A549 (cell line): ENCODE measurements at regions not wholly inside any gene's neighbourhood (a gene's known extent, or its start where the extent isn't known, plus 50 kb on each side); places are given as distances from the start of the nearest gene placed in this dataset.
A peak's percentile ranks its signal among the peaks of the same experiment; 100 is the strongest.

Source experiments
- ATAC-seq, 2 experiments: fragments of 200-7000 bp in 1 of 2; fragments of >200 bp in 1 of 2; cut with Nextera tagmentation in 1 of 2; cut with Tn5 transposase in 1 of 2; 3 replicates each; pipeline versions ENCODE4 v1.8.0 to v1.9.1; 2018 to 2020; ENCODE audit warnings: mild to moderate bottlenecking in 1 of 2, moderate library complexity in 1 of 2
- CTCF ChIA-PET: fragments of 300-600 bp; sonication (Branson Sonifier 250); formaldehyde crosslinking; extraction: SDS; loops from one replicate; lab custom pipeline; 2021; ENCODE audit warnings: antibody characterized with exemption, inconsistent platforms; lab: Yijun Ruan, JAX
- POLR2A ChIA-PET: fragments of 350-600 bp; formaldehyde crosslinking; extraction: SDS; loops from one replicate; lab custom pipeline; 2021; ENCODE audit warnings: antibody characterized with exemption, inconsistent platforms; lab: Yijun Ruan, JAX
- DNase-seq, 2 experiments: peaks; one replicate each; pipeline versions ENCODE4 v3.0.0 to v3.0.0-alpha.2; 2011 to 2016; ENCODE audit warnings: low read depth in 1 of 2, low spot score in 1 of 2
- FAIRE-seq: peaks from 2 replicates; lab custom pipeline; 2011; peaks lifted over from hg19 to GRCh38; lab: Jason Lieb, UNC
- H3K27ac ChIP-seq, 2 experiments: fragments of >200 bp; sonication (Bioruptor Twin); formaldehyde crosslinking; 3 replicates each; pipeline ENCODE4 v1.5.1; 2016 to 2017
- H3K4me1 ChIP-seq: fragments of >200 bp; sonication (Bioruptor Twin); formaldehyde crosslinking; 3 replicates; pipeline ENCODE4 v1.6.1; 2016
- H3K4me2 ChIP-seq: fragments of >200 bp; sonication (Bioruptor Twin); formaldehyde crosslinking; 3 replicates; pipeline ENCODE4 v1.6.1; 2016
- H3K4me3 ChIP-seq: fragments of >200 bp; sonication (Bioruptor Twin); formaldehyde crosslinking; 3 replicates; pipeline ENCODE4 v1.5.1; 2016
- H3K9me3 ChIP-seq: fragments of >200 bp; sonication (Bioruptor Twin); formaldehyde crosslinking; 3 replicates; pipeline ENCODE4 v1.6.1; 2016
- BHLHE40 ChIP-seq: IDR thresholded peaks from 2 replicates; pipeline ENCODE4 v1.6.1; 2012; ENCODE audit warnings: low read depth, low read length, inconsistent platforms
- CBX2 ChIP-seq: fragments of 200-600 bp; sonication (generic); IDR thresholded peaks from 2 replicates; pipeline ENCODE4 v1.6.1; 2016; ENCODE audit warnings: low read depth, mild to moderate bottlenecking, borderline replicate concordance
- CHD4 ChIP-seq: fragments of 200-600 bp; sonication (generic); IDR thresholded peaks from 2 replicates; pipeline ENCODE4 v1.6.1; 2016; ENCODE audit warnings: antibody characterized with exemption, mild to moderate bottlenecking, borderline replicate concordance
- FOSB ChIP-seq: fragments of 250-450 bp; sonication (Bioruptor Pico); IDR thresholded peaks from 2 replicates; pipeline ENCODE4 v1.5.0; 2020; ENCODE audit warnings: mild to moderate bottlenecking, moderate library complexity
- FOSL2 ChIP-seq, 2 experiments: fragments of 450-650 bp in 1 of 2; fragments of >200 bp in 1 of 2; sonication (Bioruptor Twin) in 1 of 2; formaldehyde crosslinking; IDR thresholded peaks; 2 replicates each; pipeline versions ENCODE4 v1.5.0 to v1.6.1; 2016 to 2020; ENCODE audit warnings: mild to moderate bottlenecking in 1 of 2, moderate library complexity in 1 of 2
- HDAC2 ChIP-seq: fragments of 200-600 bp; sonication (generic); IDR thresholded peaks from 2 replicates; pipeline ENCODE4 v1.6.1; 2016
- HEYL ChIP-seq: fragments of 250-450 bp; sonication (Bioruptor Pico); IDR thresholded peaks from 2 replicates; pipeline ENCODE4 v1.8.0; 2021; ENCODE audit warnings: mild to moderate bottlenecking, moderate library complexity
- HOXA7 ChIP-seq: fragments of 250-450 bp; sonication (Bioruptor Pico); IDR thresholded peaks from 2 replicates; pipeline ENCODE4 v1.5.0; 2020; ENCODE audit warnings: mild to moderate bottlenecking, moderate library complexity
- HOXB13 ChIP-seq: fragments of 250-450 bp; sonication (Bioruptor Pico); IDR thresholded peaks from 2 replicates; pipeline ENCODE4 v1.5.0; 2020; ENCODE audit warnings: low read depth, mild to moderate bottlenecking, moderate library complexity
- JUN ChIP-seq, 2 experiments: fragments of >200 bp; sonication (Bioruptor Twin); formaldehyde crosslinking; IDR thresholded peaks; 2 replicates in 1 of 2; 3 replicates in 1 of 2; pipeline ENCODE4 v1.6.1; 2016 to 2017
- JUNB ChIP-seq: fragments of >200 bp; sonication (Bioruptor Twin); formaldehyde crosslinking; IDR thresholded peaks from 2 replicates; pipeline ENCODE4 v1.6.1; 2016
- MAZ ChIP-seq: fragments of 150-350 bp; IDR thresholded peaks from 2 replicates; pipeline ENCODE4 v1.6.1; 2014; ENCODE audit warnings: antibody characterized with exemption, low read depth, low read length, borderline replicate concordance
- MYC ChIP-seq: IDR thresholded peaks from 2 replicates; pipeline ENCODE4 v1.6.1; 2012; ENCODE audit warnings: mild to moderate bottlenecking, inconsistent platforms, low read length, improper control_type of control experiment, borderline replicate concordance
- PHF8 ChIP-seq: fragments of 200-600 bp; sonication (generic); IDR thresholded peaks from 2 replicates; pipeline ENCODE4 v1.6.1; 2016; ENCODE audit warnings: low read depth, mild to moderate bottlenecking, antibody characterized with exemption, moderate library complexity, borderline replicate concordance
- POLR2A ChIP-seq: IDR thresholded peaks from 2 replicates; pipeline ENCODE4 v1.6.1; 2012; ENCODE audit warnings: mild to moderate bottlenecking, low read length
- POLR2AphosphoS2 ChIP-seq: conservative IDR thresholded peaks from 2 replicates; pipeline ENCODE4 v1.6.1; 2012; ENCODE audit warnings: low read length, improper control_type of control experiment, inconsistent platforms
- RAD21 ChIP-seq, 2 experiments: fragments of >200 bp in 1 of 2; sonication (Bioruptor Twin) in 1 of 2; formaldehyde crosslinking in 1 of 2; IDR thresholded peaks in 1 of 2; conservative IDR thresholded peaks in 1 of 2; 2 replicates in 1 of 2; 3 replicates in 1 of 2; pipeline ENCODE4 v1.6.1; 2012 to 2018; ENCODE audit warnings: inconsistent platforms in 1 of 2
- RARB ChIP-seq: fragments of 250-450 bp; sonication (Bioruptor Pico); IDR thresholded peaks from 2 replicates; pipeline ENCODE4 v1.8.0; 2021; ENCODE audit warnings: mild to moderate bottlenecking, moderate library complexity
- RCOR1 ChIP-seq: fragments of 150-350 bp; IDR thresholded peaks from 2 replicates; pipeline ENCODE4 v1.6.1; 2014; ENCODE audit warnings: antibody characterized with exemption, low read length, low read depth
- SREBF2 ChIP-seq: fragments of 450-650 bp; IDR thresholded peaks from 2 replicates; pipeline ENCODE4 v1.6.1; 2014; ENCODE audit warnings: mild to moderate bottlenecking, moderate library complexity
- TP53 ChIP-seq: fragments of 250-450 bp; sonication (Bioruptor Pico); IDR thresholded peaks from 2 replicates; pipeline ENCODE4 v1.5.0; 2021; ENCODE audit warnings: mild to moderate bottlenecking, moderate library complexity
- ZNF302 ChIP-seq: fragments of 250-450 bp; sonication (Bioruptor Pico); IDR thresholded peaks from 2 replicates; pipeline ENCODE4 v1.9.0; 2021; ENCODE audit warnings: inconsistent platforms, mild to moderate bottlenecking, moderate library complexity
- WGBS: methylation state at CpG from one replicate; pipeline ENCODE4 v1.1.6; 2017; ENCODE audit errors: missing lambda C conversion rate; 5-methylcytosine and 5-hydroxymethylcytosine counted together
- TF ChIP-seq, protein P1 (sequence below): fragments of 200-600 bp; sonication (generic); IDR thresholded peaks from 2 replicates; pipeline ENCODE4 v1.6.1; 2016; ENCODE audit warnings: antibody characterized with exemption, mild to moderate bottlenecking, moderate library complexity
- TF ChIP-seq, protein P2 (sequence below): fragments of >200 bp; sonication (Bioruptor Twin); formaldehyde crosslinking; IDR thresholded peaks from 2 replicates; pipeline ENCODE4 v1.6.1; 2016
- TF ChIP-seq, protein P3 (sequence below): IDR thresholded peaks from 2 replicates; pipeline ENCODE4 v1.6.1; 2012; ENCODE audit warnings: low read depth, borderline replicate concordance
- TF ChIP-seq, protein P4 (sequence below): fragments of 450-650 bp; IDR thresholded peaks from 2 replicates; pipeline ENCODE4 v1.6.1; 2014; ENCODE audit warnings: antibody characterized with exemption
- TF ChIP-seq, protein P5 (sequence below): fragments of 250-450 bp; sonication (Bioruptor Pico); IDR thresholded peaks from 2 replicates; pipeline ENCODE4 v1.5.0; 2021; ENCODE audit warnings: mild to moderate bottlenecking, moderate library complexity, borderline replicate concordance

DNA sequence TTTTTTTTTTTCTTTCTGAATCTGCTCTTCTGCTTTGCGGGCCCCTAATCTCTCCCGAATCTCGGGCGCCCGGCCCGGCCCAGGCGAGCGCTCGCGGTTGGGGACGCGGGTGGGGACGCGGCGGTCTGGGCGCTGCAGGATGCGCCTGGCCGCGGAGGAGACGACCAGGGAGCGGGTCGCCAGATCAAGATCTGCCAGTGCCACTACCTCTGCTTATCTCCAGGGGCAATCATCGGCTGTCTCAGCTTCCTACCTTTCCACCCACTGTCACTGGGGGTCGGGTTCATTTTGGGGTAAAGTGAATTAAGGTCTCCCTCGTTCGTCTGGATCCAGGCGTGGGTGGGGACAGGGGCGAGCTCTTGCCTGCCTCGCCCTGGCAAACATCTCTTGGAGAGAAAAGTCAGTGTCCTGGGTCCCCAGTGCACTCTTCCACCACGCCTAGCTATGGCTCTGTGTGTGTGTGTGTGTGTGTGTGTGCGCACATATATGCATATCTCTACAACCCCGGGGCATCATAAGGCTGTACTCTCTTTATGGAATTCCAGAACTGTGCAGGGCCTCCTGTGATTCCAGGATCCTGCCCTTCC, 422.3 kb downstream of the VRK1 start:
- H3K4me3 ChIP-seq: no peak overlapping the region; the same call in 2 of the 3 replicates
- ATAC-seq (no peak), FAIRE-seq (no peak), DNase-seq (no peak)
- H3K4me1 ChIP-seq: no peaks in the 10 kb centered on the region
- WGBS: 81% methylated on average over 32 of the region's 32 CpGs
- H3K4me2 ChIP-seq: peak overlapping the region; percentile 62
- ChIA-PET POLR2A (no interaction called here), CTCF (interaction anchor here (0.9 to 1.0 kb wide), 2 partner anchors 34 to 71 kb away, joined by 3 read pairs; no protein-coding TSS in a partner anchor)
- H3K27ac ChIP-seq: no peak overlapping the region
- H3K9me3 ChIP-seq: no peaks in the 10 kb centered on the region
- no peak for TF ChIP-seq BHLHE40
- TF ChIP-seq, protein P1, sequence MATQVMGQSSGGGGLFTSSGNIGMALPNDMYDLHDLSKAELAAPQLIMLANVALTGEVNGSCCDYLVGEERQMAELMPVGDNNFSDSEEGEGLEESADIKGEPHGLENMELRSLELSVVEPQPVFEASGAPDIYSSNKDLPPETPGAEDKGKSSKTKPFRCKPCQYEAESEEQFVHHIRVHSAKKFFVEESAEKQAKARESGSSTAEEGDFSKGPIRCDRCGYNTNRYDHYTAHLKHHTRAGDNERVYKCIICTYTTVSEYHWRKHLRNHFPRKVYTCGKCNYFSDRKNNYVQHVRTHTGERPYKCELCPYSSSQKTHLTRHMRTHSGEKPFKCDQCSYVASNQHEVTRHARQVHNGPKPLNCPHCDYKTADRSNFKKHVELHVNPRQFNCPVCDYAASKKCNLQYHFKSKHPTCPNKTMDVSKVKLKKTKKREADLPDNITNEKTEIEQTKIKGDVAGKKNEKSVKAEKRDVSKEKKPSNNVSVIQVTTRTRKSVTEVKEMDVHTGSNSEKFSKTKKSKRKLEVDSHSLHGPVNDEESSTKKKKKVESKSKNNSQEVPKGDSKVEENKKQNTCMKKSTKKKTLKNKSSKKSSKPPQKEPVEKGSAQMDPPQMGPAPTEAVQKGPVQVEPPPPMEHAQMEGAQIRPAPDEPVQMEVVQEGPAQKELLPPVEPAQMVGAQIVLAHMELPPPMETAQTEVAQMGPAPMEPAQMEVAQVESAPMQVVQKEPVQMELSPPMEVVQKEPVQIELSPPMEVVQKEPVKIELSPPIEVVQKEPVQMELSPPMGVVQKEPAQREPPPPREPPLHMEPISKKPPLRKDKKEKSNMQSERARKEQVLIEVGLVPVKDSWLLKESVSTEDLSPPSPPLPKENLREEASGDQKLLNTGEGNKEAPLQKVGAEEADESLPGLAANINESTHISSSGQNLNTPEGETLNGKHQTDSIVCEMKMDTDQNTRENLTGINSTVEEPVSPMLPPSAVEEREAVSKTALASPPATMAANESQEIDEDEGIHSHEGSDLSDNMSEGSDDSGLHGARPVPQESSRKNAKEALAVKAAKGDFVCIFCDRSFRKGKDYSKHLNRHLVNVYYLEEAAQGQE: no peak
- no peak for TF ChIP-seq JUN (IDR thresholded peaks at IDR 0.05)
- no peak for TF ChIP-seq RAD21 (conservative IDR thresholded peaks at IDR 0.05 in 1 of 2, IDR thresholded peaks at IDR 0.05 in 1 of 2)
- TF ChIP-seq, protein P2, sequence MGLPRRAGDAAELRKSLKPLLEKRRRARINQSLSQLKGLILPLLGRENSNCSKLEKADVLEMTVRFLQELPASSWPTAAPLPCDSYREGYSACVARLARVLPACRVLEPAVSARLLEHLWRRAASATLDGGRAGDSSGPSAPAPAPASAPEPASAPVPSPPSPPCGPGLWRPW: no peak
- no peak for TF ChIP-seq POLR2AphosphoS2
- TF ChIP-seq, protein P3, sequence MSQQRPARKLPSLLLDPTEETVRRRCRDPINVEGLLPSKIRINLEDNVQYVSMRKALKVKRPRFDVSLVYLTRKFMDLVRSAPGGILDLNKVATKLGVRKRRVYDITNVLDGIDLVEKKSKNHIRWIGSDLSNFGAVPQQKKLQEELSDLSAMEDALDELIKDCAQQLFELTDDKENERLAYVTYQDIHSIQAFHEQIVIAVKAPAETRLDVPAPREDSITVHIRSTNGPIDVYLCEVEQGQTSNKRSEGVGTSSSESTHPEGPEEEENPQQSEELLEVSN: no peak
- TF ChIP-seq FOSL2 (IDR thresholded peaks at IDR 0.05): no peak
- TF ChIP-seq FOSL2 (CRISPR knock-in tag; IDR thresholded peaks at IDR 0.05): no peak
- no peak for TF ChIP-seq CHD4
- TF ChIP-seq TP53 (CRISPR knock-in tag): no peak
- no peak for TF ChIP-seq PHF8
- TF ChIP-seq MYC: no peak
- TF ChIP-seq RARB (CRISPR knock-in tag): no peak
- no peak for TF ChIP-seq MAZ
- TF ChIP-seq FOSB (CRISPR knock-in tag): no peak
- TF ChIP-seq HOXB13: no peak
- TF ChIP-seq POLR2A: no peak
- no peak for TF ChIP-seq CBX2
- TF ChIP-seq, protein P4, sequence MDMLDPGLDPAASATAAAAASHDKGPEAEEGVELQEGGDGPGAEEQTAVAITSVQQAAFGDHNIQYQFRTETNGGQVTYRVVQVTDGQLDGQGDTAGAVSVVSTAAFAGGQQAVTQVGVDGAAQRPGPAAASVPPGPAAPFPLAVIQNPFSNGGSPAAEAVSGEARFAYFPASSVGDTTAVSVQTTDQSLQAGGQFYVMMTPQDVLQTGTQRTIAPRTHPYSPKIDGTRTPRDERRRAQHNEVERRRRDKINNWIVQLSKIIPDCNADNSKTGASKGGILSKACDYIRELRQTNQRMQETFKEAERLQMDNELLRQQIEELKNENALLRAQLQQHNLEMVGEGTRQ: no peak

DNA sequence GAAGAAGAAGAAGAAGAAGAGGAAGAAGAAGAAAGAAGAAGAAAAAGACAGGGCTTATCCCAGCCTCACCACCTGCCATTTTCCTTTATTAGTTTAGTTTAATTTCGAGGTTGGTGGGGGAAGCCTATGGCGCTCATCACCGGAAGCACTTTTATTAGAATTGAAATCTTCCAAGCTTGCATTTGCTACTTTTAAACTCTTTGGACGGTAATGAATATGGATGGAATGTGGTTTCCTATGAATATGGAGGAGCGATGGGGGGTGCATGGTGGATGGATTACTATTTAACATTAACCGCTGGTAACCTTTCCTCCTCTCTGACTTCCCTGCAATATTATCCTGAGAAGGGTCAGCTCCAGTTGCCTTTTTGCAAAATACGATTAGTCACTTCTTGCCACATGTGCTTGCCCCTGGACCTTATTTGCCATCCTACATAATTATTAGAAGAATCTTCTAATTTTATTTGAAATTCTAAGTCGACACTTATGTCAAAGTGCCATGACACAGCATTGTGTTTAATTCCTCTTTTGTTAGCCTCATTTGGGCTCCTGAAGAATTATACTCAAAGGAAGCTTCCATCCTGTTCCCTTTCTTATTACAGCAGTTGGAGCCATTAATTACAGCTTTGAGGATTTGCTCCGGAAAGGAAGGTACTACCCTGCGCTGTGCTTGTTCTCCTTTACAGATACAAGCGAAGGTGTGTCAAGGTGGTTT, 424.5 kb downstream of the VRK1 start:
- ChIA-PET POLR2A (no interaction called here), CTCF (no interaction called here)
- FAIRE-seq (no peak), DNase-seq (no peak), ATAC-seq (no peak)
- Histone ChIP-seq H3K9me3 (no peaks in the 10 kb centered on the region), H3K27ac (no peak overlapping the region), H3K4me1 (no peaks in the 10 kb centered on the region), H3K4me3 (no peak overlapping the region), H3K4me2 (no peak overlapping the region)
- WGBS: 58% methylated on average over 11 of the region's 11 CpGs
- TF ChIP-seq SREBF2 (no peak), ZNF302 (no peak), HOXA7 (CRISPR knock-in tag) (no peak), TP53 (CRISPR knock-in tag) (no peak), HEYL (no peak), POLR2A (no peak), MAZ (no peak), RAD21 (conservative IDR thresholded peaks at IDR 0.05 in 1 of 2, IDR thresholded peaks at IDR 0.05 in 1 of 2) (no peak), HDAC2 (no peak), RCOR1 (no peak), PHF8 (no peak), JUNB (no peak)
- TF ChIP-seq, protein P5, sequence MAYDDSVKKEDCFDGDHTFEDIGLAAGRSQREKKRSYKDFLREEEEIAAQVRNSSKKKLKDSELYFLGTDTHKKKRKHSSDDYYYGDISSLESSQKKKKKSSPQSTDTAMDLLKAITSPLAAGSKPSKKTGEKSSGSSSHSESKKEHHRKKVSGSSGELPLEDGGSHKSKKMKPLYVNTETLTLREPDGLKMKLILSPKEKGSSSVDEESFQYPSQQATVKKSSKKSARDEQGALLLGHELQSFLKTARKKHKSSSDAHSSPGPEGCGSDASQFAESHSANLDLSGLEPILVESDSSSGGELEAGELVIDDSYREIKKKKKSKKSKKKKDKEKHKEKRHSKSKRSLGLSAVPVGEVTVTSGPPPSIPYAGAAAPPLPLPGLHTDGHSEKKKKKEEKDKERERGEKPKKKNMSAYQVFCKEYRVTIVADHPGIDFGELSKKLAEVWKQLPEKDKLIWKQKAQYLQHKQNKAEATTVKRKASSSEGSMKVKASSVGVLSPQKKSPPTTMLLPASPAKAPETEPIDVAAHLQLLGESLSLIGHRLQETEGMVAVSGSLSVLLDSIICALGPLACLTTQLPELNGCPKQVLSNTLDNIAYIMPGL (CRISPR knock-in tag): no peak
- TF ChIP-seq, protein P3: no peak
- TF ChIP-seq, all 56 proteins: peak for 0
